ENCODE measurements at regions not wholly inside any gene's neighbourhood (a gene's known extent, or its start where the extent isn't known, plus 50 kb on each side); places are given as distances from the start of the nearest gene placed in this dataset.

DNA sequence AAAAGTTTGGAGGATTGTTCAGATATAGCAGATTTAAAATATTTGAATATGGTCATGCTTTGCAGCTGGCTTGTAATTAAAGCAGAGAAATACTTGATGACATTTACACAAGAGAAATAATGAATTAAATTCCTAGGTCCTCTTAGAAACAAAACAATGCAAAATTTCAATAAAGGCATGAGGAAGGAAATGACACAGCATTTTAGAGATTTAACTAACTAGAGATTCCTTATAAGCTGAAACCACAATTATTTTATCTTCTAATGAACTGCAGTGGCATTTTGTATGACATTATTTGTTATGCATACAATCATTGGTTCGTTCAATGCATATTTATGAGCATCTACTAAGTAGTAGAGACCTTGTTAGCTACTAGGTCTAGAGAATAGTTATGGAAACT lies 490.9 kb downstream of the ZWINT start:
- TF ChIP-seq, protein P1, sequence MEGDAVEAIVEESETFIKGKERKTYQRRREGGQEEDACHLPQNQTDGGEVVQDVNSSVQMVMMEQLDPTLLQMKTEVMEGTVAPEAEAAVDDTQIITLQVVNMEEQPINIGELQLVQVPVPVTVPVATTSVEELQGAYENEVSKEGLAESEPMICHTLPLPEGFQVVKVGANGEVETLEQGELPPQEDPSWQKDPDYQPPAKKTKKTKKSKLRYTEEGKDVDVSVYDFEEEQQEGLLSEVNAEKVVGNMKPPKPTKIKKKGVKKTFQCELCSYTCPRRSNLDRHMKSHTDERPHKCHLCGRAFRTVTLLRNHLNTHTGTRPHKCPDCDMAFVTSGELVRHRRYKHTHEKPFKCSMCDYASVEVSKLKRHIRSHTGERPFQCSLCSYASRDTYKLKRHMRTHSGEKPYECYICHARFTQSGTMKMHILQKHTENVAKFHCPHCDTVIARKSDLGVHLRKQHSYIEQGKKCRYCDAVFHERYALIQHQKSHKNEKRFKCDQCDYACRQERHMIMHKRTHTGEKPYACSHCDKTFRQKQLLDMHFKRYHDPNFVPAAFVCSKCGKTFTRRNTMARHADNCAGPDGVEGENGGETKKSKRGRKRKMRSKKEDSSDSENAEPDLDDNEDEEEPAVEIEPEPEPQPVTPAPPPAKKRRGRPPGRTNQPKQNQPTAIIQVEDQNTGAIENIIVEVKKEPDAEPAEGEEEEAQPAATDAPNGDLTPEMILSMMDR (IDR thresholded peaks at IDR 0.05; ENCODE audit: low read depth, low read length, poor library complexity, severe bottlenecking): no peak
- TF ChIP-seq EZH2phosphoT487 (IDR thresholded peaks at IDR 0.05; ENCODE audit: borderline replicate concordance, low read length): no peak

Data from DOHH2 (cell line).